GM23338 (cell line): ENCODE measurements at regions not wholly inside any gene's neighbourhood (a gene's known extent, or its start where the extent isn't known, plus 50 kb on each side); places are given as distances from the start of the nearest gene placed in this dataset.

Experiments used
- ATAC-seq: fragments of 200-7000 bp; cut with Tn5 transposase; 3 replicates; pipeline ENCODE4 v1.9.1; 2020
- DNase-seq: peaks from one replicate; pipeline ENCODE4 v3.0.0-alpha.2; 2015; ENCODE audit warnings: low spot score
- H2AFZ ChIP-seq: fragments of 200-600 bp; sonication (generic); 2 replicates; pipeline ENCODE4 v1.8.0; 2016; ENCODE audit warnings: antibody characterized with exemption, mild to moderate bottlenecking, moderate library complexity
- H3F3A ChIP-seq: fragments of 200-600 bp; sonication (generic); replicated peaks from 2 replicates; pipeline ENCODE4 v1.8.0; 2017; ENCODE audit warnings: antibody characterized with exemption, mixed run types, low read depth
- H3K27ac ChIP-seq: fragments of 200-600 bp; sonication (generic); 2 replicates; pipeline ENCODE4 v1.6.1; 2016; ENCODE audit warnings: low read depth
- H3K27me3 ChIP-seq: fragments of 200-600 bp; sonication (generic); 2 replicates; pipeline ENCODE4 v1.8.0; 2016; ENCODE audit warnings: mild to moderate bottlenecking, mixed run types, moderate library complexity; ENCODE audit not compliant: insufficient read depth
- H3K36me3 ChIP-seq: fragments of 200-600 bp; sonication (generic); 2 replicates; pipeline ENCODE4 v1.8.0; 2016; ENCODE audit warnings: mild to moderate bottlenecking; ENCODE audit not compliant: insufficient read depth
- H3K4me1 ChIP-seq: fragments of 200-600 bp; sonication (generic); 2 replicates; pipeline ENCODE4 v1.8.0; 2016; ENCODE audit warnings: mild to moderate bottlenecking, moderate library complexity; ENCODE audit not compliant: insufficient read depth
- H3K4me2 ChIP-seq: fragments of 200-600 bp; sonication (generic); 2 replicates; pipeline ENCODE4 v1.7.1; 2017; ENCODE audit warnings: mixed run types
- H3K4me3 ChIP-seq: fragments of 200-600 bp; sonication (generic); 2 replicates; pipeline ENCODE4 v1.6.1; 2016; ENCODE audit warnings: mixed run types
- H3K79me2 ChIP-seq: fragments of 200-600 bp; sonication (generic); replicated peaks from 2 replicates; pipeline ENCODE4 v1.8.0; 2017; ENCODE audit warnings: mild to moderate bottlenecking; ENCODE audit not compliant: insufficient read depth
- H3K9me2 ChIP-seq: fragments of 200-600 bp; sonication (generic); 2 replicates; pipeline ENCODE4 v1.8.0; 2017; ENCODE audit not compliant: insufficient read depth
- H4K20me1 ChIP-seq: fragments of 200-600 bp; sonication (generic); replicated peaks from 2 replicates; pipeline ENCODE4 v1.8.0; 2017; ENCODE audit warnings: mild to moderate bottlenecking; ENCODE audit not compliant: insufficient read depth
- H3K27ac Mint-ChIP-seq: 2 replicates; pipeline ENCODE4 v1.8.0; 2020; ENCODE audit warnings: inconsistent platforms, mild to moderate bottlenecking, moderate library complexity, mixed read lengths
- H3K27me3 Mint-ChIP-seq: 3 replicates; pipeline ENCODE4 v1.8.0; 2022; ENCODE audit warnings: low read depth, mild to moderate bottlenecking, moderate library complexity, mixed read lengths, inconsistent platforms; ENCODE audit not compliant: insufficient read depth, poor library complexity
- H3K36me3 Mint-ChIP-seq: 3 replicates; pipeline ENCODE4 v1.8.0; 2021; ENCODE audit warnings: low read depth, mild to moderate bottlenecking, inconsistent platforms, moderate library complexity, mixed read lengths
- H3K4me1 Mint-ChIP-seq: 3 replicates; pipeline ENCODE4 v1.8.0; 2020; ENCODE audit warnings: mild to moderate bottlenecking, inconsistent platforms, mixed read lengths
- H3K4me3 Mint-ChIP-seq: 3 replicates; pipeline ENCODE4 v1.8.0; 2021; ENCODE audit warnings: moderate library complexity, mild to moderate bottlenecking, inconsistent platforms, mixed read lengths
- H3K9me3 Mint-ChIP-seq: 3 replicates; pipeline ENCODE4 v1.8.0; 2020; ENCODE audit warnings: moderate library complexity, mild to moderate bottlenecking, inconsistent platforms, mixed read lengths
- EZH2 ChIP-seq: fragments of 200-600 bp; sonication (generic); IDR thresholded peaks from one replicate; pipeline ENCODE4 v1.8.0; 2017; ENCODE audit warnings: antibody characterized with exemption, mild to moderate bottlenecking, low read depth; ENCODE audit not compliant: unreplicated experiment
- EZH2phosphoT487 ChIP-seq: fragments of 200-600 bp; sonication (generic); IDR thresholded peaks from one replicate; pipeline ENCODE4 v1.8.1; 2018; ENCODE audit warnings: antibody characterized with exemption; ENCODE audit not compliant: unreplicated experiment
- JUNB ChIP-seq: IDR thresholded peaks from one replicate; pipeline ENCODE4 v1.6.1; 2016; ENCODE audit warnings: antibody characterized with exemption; ENCODE audit not compliant: unreplicated experiment
- POLR2AphosphoS5 ChIP-seq: IDR thresholded peaks from 2 replicates; pipeline ENCODE4 v1.6.1; 2016; ENCODE audit warnings: antibody characterized with exemption, low read depth
- TF ChIP-seq, protein P1 (sequence below): IDR thresholded peaks from 2 replicates; pipeline ENCODE4 v1.6.1; 2016; ENCODE audit warnings: antibody characterized with exemption
- TF ChIP-seq, protein P2 (sequence below): fragments of 250-450 bp; sonication (Bioruptor Pico); IDR thresholded peaks from 2 replicates; pipeline ENCODE4 v1.5.0; 2020; ENCODE audit warnings: mild to moderate bottlenecking, moderate library complexity
- TF ChIP-seq, protein P3 (sequence below), 2 experiments: fragments of 200-600 bp in 1 of 2; sonication (generic) in 1 of 2; conservative IDR thresholded peaks; 2 replicates each; pipeline versions ENCODE4 v1.5.1 to v1.6.1; 2016 to 2017; ENCODE audit warnings: antibody characterized with exemption in 2 of 2, low read depth in 2 of 2, mild to moderate bottlenecking in 2 of 2, moderate library complexity in 1 of 2

DNA sequence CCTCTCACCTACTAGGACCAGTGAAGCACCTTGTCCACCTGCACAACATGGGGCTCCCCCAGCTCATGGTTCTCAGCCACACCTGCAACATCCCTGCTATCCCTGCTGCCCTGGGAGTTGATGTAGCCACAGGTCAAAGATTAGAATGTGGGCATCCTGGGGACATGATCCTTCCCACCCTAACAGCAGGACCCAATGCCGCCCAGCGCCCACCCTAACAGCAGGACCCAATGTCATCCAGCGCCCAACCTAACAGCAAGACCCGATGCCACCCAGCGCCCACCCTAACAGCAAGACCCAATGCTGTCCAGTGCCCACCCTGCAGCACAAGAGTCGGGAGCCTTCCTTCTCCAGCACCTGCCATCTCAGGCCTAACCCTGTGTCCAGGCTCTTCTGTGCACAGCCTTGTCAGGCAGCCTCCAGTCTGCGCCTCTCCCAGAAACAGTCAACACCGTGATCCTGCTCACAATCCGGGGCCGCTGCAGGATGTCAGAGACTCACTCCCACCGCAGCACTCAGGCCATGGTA is 237.3 kb upstream of the SALL3 start:
- Histone ChIP-seq H3K36me3 (no peaks in the 10 kb centered on the region), H3K79me2 (no peaks in the 10 kb centered on the region), H3F3A (no peaks in the 10 kb centered on the region), H3K4me2 (no peak overlapping the region), H2AFZ (no peak overlapping the region), H3K4me1 (no peaks in the 10 kb centered on the region), H3K27ac (no peak overlapping the region), H3K9me2 (no peaks in the 10 kb centered on the region), H3K4me3 (no peak overlapping the region), H4K20me1 (no peaks in the 10 kb centered on the region), H3K27me3 (no peaks in the 10 kb centered on the region)
- Mint-ChIP-seq H3K27me3 (peaks cover 6% of the 10 kb centered on the region), H3K27ac (no peak overlapping the region), H3K36me3 (peaks cover 31% of the 10 kb centered on the region), H3K4me1 (no peaks in the 10 kb centered on the region), H3K4me3 (no peak overlapping the region), H3K9me3 (peaks cover 97% of the 10 kb centered on the region)
- TF ChIP-seq EZH2 (no peak), EZH2phosphoT487 (no peak), POLR2AphosphoS5 (no peak), JUNB (no peak)
- TF ChIP-seq, protein P1, sequence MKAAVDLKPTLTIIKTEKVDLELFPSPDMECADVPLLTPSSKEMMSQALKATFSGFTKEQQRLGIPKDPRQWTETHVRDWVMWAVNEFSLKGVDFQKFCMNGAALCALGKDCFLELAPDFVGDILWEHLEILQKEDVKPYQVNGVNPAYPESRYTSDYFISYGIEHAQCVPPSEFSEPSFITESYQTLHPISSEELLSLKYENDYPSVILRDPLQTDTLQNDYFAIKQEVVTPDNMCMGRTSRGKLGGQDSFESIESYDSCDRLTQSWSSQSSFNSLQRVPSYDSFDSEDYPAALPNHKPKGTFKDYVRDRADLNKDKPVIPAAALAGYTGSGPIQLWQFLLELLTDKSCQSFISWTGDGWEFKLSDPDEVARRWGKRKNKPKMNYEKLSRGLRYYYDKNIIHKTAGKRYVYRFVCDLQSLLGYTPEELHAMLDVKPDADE = no peak
- TF ChIP-seq, protein P2, sequence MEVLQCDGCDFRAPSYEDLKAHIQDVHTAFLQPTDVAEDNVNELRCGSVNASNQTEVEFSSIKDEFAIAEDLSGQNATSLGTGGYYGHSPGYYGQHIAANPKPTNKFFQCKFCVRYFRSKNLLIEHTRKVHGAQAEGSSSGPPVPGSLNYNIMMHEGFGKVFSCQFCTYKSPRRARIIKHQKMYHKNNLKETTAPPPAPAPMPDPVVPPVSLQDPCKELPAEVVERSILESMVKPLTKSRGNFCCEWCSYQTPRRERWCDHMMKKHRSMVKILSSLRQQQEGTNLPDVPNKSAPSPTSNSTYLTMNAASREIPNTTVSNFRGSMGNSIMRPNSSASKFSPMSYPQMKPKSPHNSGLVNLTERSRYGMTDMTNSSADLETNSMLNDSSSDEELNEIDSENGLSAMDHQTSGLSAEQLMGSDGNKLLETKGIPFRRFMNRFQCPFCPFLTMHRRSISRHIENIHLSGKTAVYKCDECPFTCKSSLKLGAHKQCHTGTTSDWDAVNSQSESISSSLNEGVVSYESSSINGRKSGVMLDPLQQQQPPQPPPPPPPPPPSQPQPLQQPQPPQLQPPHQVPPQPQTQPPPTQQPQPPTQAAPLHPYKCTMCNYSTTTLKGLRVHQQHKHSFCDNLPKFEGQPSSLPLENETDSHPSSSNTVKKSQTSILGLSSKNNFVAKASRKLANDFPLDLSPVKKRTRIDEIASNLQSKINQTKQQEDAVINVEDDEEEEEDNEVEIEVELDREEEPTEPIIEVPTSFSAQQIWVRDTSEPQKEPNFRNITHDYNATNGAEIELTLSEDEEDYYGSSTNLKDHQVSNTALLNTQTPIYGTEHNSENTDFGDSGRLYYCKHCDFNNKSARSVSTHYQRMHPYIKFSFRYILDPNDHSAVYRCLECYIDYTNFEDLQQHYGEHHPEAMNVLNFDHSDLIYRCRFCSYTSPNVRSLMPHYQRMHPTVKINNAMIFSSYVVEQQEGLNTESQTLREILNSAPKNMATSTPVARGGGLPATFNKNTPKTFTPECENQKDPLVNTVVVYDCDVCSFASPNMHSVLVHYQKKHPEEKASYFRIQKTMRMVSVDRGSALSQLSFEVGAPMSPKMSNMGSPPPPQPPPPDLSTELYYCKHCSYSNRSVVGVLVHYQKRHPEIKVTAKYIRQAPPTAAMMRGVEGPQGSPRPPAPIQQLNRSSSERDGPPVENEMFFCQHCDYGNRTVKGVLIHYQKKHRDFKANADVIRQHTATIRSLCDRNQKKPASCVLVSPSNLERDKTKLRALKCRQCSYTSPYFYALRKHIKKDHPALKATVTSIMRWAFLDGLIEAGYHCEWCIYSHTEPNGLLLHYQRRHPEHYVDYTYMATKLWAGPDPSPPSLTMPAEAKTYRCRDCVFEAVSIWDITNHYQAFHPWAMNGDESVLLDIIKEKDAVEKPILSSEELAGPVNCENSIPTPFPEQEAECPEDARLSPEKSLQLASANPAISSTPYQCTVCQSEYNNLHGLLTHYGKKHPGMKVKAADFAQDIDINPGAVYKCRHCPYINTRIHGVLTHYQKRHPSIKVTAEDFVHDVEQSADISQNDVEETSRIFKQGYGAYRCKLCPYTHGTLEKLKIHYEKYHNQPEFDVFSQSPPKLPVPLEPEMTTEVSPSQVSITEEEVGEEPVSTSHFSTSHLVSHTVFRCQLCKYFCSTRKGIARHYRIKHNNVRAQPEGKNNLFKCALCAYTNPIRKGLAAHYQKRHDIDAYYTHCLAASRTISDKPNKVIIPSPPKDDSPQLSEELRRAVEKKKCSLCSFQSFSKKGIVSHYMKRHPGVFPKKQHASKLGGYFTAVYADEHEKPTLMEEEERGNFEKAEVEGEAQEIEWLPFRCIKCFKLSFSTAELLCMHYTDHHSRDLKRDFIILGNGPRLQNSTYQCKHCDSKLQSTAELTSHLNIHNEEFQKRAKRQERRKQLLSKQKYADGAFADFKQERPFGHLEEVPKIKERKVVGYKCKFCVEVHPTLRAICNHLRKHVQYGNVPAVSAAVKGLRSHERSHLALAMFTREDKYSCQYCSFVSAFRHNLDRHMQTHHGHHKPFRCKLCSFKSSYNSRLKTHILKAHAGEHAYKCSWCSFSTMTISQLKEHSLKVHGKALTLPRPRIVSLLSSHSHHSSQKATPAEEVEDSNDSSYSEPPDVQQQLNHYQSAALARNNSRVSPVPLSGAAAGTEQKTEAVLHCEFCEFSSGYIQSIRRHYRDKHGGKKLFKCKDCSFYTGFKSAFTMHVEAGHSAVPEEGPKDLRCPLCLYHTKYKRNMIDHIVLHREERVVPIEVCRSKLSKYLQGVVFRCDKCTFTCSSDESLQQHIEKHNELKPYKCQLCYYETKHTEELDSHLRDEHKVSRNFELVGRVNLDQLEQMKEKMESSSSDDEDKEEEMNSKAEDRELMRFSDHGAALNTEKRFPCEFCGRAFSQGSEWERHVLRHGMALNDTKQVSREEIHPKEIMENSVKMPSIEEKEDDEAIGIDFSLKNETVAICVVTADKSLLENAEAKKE (CRISPR knock-in tag) = no peak
- TF ChIP-seq, protein P3, sequence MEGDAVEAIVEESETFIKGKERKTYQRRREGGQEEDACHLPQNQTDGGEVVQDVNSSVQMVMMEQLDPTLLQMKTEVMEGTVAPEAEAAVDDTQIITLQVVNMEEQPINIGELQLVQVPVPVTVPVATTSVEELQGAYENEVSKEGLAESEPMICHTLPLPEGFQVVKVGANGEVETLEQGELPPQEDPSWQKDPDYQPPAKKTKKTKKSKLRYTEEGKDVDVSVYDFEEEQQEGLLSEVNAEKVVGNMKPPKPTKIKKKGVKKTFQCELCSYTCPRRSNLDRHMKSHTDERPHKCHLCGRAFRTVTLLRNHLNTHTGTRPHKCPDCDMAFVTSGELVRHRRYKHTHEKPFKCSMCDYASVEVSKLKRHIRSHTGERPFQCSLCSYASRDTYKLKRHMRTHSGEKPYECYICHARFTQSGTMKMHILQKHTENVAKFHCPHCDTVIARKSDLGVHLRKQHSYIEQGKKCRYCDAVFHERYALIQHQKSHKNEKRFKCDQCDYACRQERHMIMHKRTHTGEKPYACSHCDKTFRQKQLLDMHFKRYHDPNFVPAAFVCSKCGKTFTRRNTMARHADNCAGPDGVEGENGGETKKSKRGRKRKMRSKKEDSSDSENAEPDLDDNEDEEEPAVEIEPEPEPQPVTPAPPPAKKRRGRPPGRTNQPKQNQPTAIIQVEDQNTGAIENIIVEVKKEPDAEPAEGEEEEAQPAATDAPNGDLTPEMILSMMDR (conservative IDR thresholded peaks at IDR 0.05; ENCODE audit: low read depth in 2 of 2) = no peak
- ATAC-seq = no peak
- DNase-seq = no peak
